ENCODE measurements at regions not wholly inside any gene's neighbourhood (a gene's known extent, or its start where the extent isn't known, plus 50 kb on each side); places are given as distances from the start of the nearest gene placed in this dataset.

DNA sequence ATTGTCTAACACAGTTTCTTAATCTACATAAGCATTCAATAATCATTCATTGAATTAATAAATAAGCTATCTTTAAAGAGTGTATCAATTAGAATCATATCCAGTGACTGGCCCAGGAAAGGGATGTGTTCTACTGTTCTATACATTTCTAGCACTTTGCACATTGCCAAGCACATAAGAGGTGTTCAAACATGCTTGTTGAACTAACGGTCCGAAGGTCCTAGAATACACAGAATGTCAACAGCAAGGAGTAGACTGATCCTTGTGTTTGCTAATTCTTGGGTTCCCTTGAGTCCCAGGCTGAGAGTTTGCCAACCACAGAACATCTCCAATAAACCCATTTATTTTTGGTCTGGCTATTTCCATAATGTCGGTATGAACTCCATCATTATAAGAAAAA is 331.7 kb upstream of the DCC start:
- Histone ChIP-seq H3K27me3 (replicated peaks; ENCODE audit: control insufficient read depth, insufficient read depth, low read length) (no peaks in the 10 kb centered on the region), H3K36me3 (ENCODE audit: control insufficient read depth, insufficient read depth, low read length) (no peaks in the 10 kb centered on the region), H3K4me3 (replicated peaks; ENCODE audit: low read depth, low read length) (no peak overlapping the region)
- TF ChIP-seq, protein P1, sequence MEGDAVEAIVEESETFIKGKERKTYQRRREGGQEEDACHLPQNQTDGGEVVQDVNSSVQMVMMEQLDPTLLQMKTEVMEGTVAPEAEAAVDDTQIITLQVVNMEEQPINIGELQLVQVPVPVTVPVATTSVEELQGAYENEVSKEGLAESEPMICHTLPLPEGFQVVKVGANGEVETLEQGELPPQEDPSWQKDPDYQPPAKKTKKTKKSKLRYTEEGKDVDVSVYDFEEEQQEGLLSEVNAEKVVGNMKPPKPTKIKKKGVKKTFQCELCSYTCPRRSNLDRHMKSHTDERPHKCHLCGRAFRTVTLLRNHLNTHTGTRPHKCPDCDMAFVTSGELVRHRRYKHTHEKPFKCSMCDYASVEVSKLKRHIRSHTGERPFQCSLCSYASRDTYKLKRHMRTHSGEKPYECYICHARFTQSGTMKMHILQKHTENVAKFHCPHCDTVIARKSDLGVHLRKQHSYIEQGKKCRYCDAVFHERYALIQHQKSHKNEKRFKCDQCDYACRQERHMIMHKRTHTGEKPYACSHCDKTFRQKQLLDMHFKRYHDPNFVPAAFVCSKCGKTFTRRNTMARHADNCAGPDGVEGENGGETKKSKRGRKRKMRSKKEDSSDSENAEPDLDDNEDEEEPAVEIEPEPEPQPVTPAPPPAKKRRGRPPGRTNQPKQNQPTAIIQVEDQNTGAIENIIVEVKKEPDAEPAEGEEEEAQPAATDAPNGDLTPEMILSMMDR (IDR thresholded peaks at IDR 0.05; ENCODE audit: insufficient read depth, low read length, poor library complexity, severe bottlenecking), result no peak
- no peak for DNase-seq (ENCODE audit: extremely low read depth, insufficient read length)

GRCh38 chr18:52008736-52009135 is 331.3 kb upstream of the DCC start:
- Histone ChIP-seq H3K27me3 (replicated peaks; ENCODE audit: control insufficient read depth, insufficient read depth, low read length) (no peaks in the 10 kb centered on the region), H3K36me3 (ENCODE audit: control insufficient read depth, insufficient read depth, low read length) (no peaks in the 10 kb centered on the region), H3K4me3 (replicated peaks; ENCODE audit: low read depth, low read length) (no peak overlapping the region)
- TF ChIP-seq, protein P1 (IDR thresholded peaks at IDR 0.05; ENCODE audit: insufficient read depth, low read length, poor library complexity, severe bottlenecking), result no peak
- DNase-seq (ENCODE audit: extremely low read depth, insufficient read length), result no peak

- no peaks in the 10 kb centered on the region for H3K27me3 ChIP-seq (replicated peaks; ENCODE audit: control insufficient read depth, insufficient read depth, low read length)
- TF ChIP-seq, protein P1 (IDR thresholded peaks at IDR 0.05; ENCODE audit: insufficient read depth, low read length, poor library complexity, severe bottlenecking), result no peak
- no peak overlapping the region for H3K4me3 ChIP-seq (replicated peaks; ENCODE audit: low read depth, low read length)
- no peak for DNase-seq (ENCODE audit: extremely low read depth, insufficient read length)
- no peaks in the 10 kb centered on the region for H3K36me3 ChIP-seq (ENCODE audit: control insufficient read depth, insufficient read depth, low read length)
These were observed 330.0 kb upstream of the DCC start for GRCh38 chr18:52009958-52010357.

- no peaks in the 10 kb centered on the region for H3K27me3 ChIP-seq (replicated peaks; ENCODE audit: control insufficient read depth, insufficient read depth, low read length)
- H3K36me3 ChIP-seq (ENCODE audit: control insufficient read depth, insufficient read depth, low read length), result no peaks in the 10 kb centered on the region
- no peak overlapping the region for H3K4me3 ChIP-seq (replicated peaks; ENCODE audit: low read depth, low read length)
- TF ChIP-seq, protein P1 (IDR thresholded peaks at IDR 0.05; ENCODE audit: insufficient read depth, low read length, poor library complexity, severe bottlenecking), result no peak
- no peak for DNase-seq (ENCODE audit: extremely low read depth, insufficient read length)
These were observed 293.9 kb upstream of the DCC start for GRCh38 chr18:52045946-52046675.

DNA sequence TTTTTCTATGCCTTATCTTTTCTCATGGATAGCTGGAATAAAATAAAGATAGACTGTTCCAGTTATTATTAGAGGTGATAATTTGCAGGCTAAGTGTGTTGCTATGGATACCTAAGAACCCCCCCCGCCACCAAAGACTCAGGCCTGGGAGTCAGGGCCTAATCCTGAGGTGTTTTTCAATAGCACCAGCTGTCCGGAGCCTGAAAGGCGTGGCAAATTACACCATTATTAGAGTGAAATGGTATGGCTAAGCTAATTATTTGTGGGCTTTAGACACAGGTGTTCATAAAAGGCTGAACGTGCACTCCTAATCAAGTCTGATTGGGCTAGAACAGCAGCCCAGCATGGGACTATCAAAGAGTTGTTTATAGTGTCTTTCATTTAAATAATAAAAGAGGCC is 293.2 kb upstream of the DCC start:
- TF ChIP-seq, protein P1 (IDR thresholded peaks at IDR 0.05; ENCODE audit: insufficient read depth, low read length, poor library complexity, severe bottlenecking), result no peak
- Histone ChIP-seq H3K36me3 (ENCODE audit: control insufficient read depth, insufficient read depth, low read length) (no peaks in the 10 kb centered on the region), H3K4me3 (replicated peaks; ENCODE audit: low read depth, low read length) (no peak overlapping the region), H3K27me3 (replicated peaks; ENCODE audit: control insufficient read depth, insufficient read depth, low read length) (no peaks in the 10 kb centered on the region)
- DNase-seq (ENCODE audit: extremely low read depth, insufficient read length), result no peak

DNA sequence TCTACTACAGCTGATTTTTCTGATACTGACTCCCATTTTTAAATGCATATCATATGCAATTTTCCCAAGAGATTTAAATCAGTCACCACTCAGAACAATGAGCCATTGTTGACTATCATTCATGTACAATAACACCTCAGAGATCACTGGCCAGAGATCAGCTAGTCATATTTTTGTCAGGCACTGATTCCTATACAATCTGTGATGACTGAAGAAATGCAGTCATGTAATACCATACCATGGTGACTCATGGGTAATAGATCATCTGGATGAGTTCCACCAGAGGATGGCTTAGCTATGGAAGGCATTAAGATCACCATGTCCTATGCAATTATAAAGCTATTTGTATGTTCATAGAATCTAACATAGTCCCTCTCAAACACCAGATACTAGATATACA is 285.7 kb upstream of the DCC start:
- DNase-seq (ENCODE audit: extremely low read depth, insufficient read length), result no peak
- Histone ChIP-seq H3K4me3 (replicated peaks; ENCODE audit: low read depth, low read length) (no peak overlapping the region), H3K27me3 (replicated peaks; ENCODE audit: control insufficient read depth, insufficient read depth, low read length) (no peaks in the 10 kb centered on the region), H3K36me3 (ENCODE audit: control insufficient read depth, insufficient read depth, low read length) (no peaks in the 10 kb centered on the region)
- TF ChIP-seq, protein P1 (IDR thresholded peaks at IDR 0.05; ENCODE audit: insufficient read depth, low read length, poor library complexity, severe bottlenecking), result no peak

Measured in GM06990 (cell line).